Ovary (tissue), 7 donors: ENCODE measurements at regions not wholly inside any gene's neighbourhood (a gene's known extent, or its start where the extent isn't known, plus 50 kb on each side); places are given as distances from the start of the nearest gene placed in this dataset.

ENCODE experiments used
- DNase-seq, 5 donors: peaks; one replicate each; pipeline ENCODE4 v3.0.0-alpha.2; 2019 to 2020
- H3K27ac ChIP-seq, 2 donors: fragments of 200-600 bp; one replicate each; pipeline versions ENCODE4 v1.5.1 to v1.8.0; 2019 to 2022
- H3K27me3 ChIP-seq: fragments of 200-600 bp; one replicate; pipeline ENCODE4 v1.8.0; 2022
- H3K36me3 ChIP-seq: fragments of 200-600 bp; sonication (generic); one replicate; pipeline ENCODE4 v1.5.1; 2019
- H3K4me1 ChIP-seq: one replicate; pipeline ENCODE4 v1.8.1; 2013; ENCODE audit warnings: mild to moderate bottlenecking, moderate library complexity; ENCODE audit not compliant: insufficient read depth
- H3K4me3 ChIP-seq: fragments of 200-600 bp; sonication (generic); one replicate; pipeline ENCODE4 v1.5.1; 2017
- H3K9me3 ChIP-seq, 2 donors: fragments of 200-600 bp in 1 of 2; sonication (generic) in 1 of 2; one replicate each; pipeline versions ENCODE4 v1.5.1 to v1.8.1; 2013 to 2019; ENCODE audit warnings: mild to moderate bottlenecking in 1 of 2, moderate library complexity in 1 of 2
- EP300 ChIP-seq: sonication (generic); formaldehyde crosslinking; IDR thresholded peaks from one replicate; pipeline ENCODE4 v1.6.1; 2017; ENCODE audit warnings: antibody characterized with exemption
- POLR2A ChIP-seq: fragments of 450-650 bp; IDR thresholded peaks from one replicate; pipeline ENCODE4 v1.6.1; 2017; ENCODE audit warnings: antibody characterized with exemption, mild to moderate bottlenecking, moderate library complexity
- WGBS, 3 donors: extraction: QIAGEN DNeasy Blood & Tissue Kit in 1 of 3; methylation state at CpG; one replicate each; pipeline versions ENCODE4 v1.1.5 to v1.1.7; 2013 to 2017; 5-methylcytosine and 5-hydroxymethylcytosine counted together
- intact Hi-C, 4 donors: fragments of 100-400 bp; cut with DNase I; formaldehyde crosslinking; loops; one replicate each; pipeline versions ENCODE4 v1.11.0 to v1.15.1; 2022 to 2023
- TF ChIP-seq, protein P1 (sequence below), 3 donors: fragments of 450-650 bp in 2 of 3; fragments of 200-600 bp in 1 of 3; IDR thresholded peaks; one replicate each; pipeline versions ENCODE4 v1.5.1 to v1.8.0; 2016 to 2022; ENCODE audit warnings: antibody characterized with exemption in 3 of 3, mild to moderate bottlenecking in 1 of 3
- donor health status: DM: no; HTN: no; CAD: no; lungs with moderate emphysema.
- donor health status: DM: no; HTN: no; CAD: no.
- donor health status: Bipolar disorder and iron deficiency.
- donor health status: DM: no; HTN: no; CAD: no.
- donor health status: DM: yes; HTN: yes; CAD: no.

DNA sequence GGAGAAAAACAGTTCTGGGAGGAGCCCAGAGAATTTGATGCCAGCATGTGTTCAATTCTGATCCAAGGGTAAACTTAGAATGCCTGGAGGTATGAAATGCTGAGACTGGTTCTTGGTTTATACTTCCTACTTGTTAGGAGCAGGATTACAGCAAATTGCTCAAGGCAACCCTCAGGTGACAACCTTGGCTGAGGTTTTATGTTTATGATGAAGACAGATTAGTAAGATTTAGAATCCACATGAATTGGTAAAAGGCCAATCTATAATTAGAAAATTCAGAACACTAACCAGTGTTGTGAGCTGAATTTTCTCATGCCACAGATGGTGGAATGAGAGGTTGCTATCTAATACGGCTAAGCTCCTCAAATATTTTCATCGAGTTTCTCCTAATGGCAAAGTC, 235.3 kb upstream of the NRIP1 start:
- no peak for TF ChIP-seq POLR2A
- no peak for TF ChIP-seq EP300
- TF ChIP-seq, protein P1, sequence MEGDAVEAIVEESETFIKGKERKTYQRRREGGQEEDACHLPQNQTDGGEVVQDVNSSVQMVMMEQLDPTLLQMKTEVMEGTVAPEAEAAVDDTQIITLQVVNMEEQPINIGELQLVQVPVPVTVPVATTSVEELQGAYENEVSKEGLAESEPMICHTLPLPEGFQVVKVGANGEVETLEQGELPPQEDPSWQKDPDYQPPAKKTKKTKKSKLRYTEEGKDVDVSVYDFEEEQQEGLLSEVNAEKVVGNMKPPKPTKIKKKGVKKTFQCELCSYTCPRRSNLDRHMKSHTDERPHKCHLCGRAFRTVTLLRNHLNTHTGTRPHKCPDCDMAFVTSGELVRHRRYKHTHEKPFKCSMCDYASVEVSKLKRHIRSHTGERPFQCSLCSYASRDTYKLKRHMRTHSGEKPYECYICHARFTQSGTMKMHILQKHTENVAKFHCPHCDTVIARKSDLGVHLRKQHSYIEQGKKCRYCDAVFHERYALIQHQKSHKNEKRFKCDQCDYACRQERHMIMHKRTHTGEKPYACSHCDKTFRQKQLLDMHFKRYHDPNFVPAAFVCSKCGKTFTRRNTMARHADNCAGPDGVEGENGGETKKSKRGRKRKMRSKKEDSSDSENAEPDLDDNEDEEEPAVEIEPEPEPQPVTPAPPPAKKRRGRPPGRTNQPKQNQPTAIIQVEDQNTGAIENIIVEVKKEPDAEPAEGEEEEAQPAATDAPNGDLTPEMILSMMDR (IDR thresholded peaks at IDR 0.05) = no peak
- H3K27ac ChIP-seq = no peak overlapping the region
- no peaks in the 10 kb centered on the region for H3K4me1 ChIP-seq
- H3K4me3 ChIP-seq = no peak overlapping the region
- no peaks in the 10 kb centered on the region for H3K27me3 ChIP-seq
- intact Hi-C loops = no loop called here
- 86 to 98% (median 95%) methylated on average over 2 of the region's 2 CpGs for WGBS, 3 donors
- no peak for DNase-seq
- H3K9me3 ChIP-seq = no peaks in the 10 kb centered on the region
- H3K36me3 ChIP-seq = no peaks in the 10 kb centered on the region

DNA sequence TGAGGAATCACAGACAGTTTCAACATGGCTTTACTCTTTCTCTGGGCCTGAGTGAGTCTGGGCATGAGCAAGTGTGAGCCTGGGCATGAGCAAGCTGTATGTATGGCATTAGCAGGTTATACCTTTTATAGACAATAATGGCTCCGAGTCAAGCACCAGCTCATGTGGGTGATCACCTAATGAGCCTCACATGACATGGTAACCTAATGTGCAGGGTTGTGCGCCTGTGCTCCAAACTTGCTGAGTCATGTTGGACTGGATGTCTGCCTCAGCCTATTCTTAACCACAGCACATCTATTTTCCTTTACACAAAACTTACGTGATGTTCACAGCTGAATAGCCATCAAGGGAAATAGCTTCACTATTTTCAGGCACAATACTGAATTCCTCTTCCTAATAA, 236.2 kb upstream of the NRIP1 start:
- TF ChIP-seq POLR2A (no peak), EP300 (no peak)
- TF ChIP-seq, protein P1 (IDR thresholded peaks at IDR 0.05) = no peak
- no peak overlapping the region for H3K27ac ChIP-seq
- no peak for DNase-seq
- WGBS, 3 donors = 93 to 99% (median 94%) methylated on average over 3 of the region's 3 CpGs
- H3K27me3 ChIP-seq = no peaks in the 10 kb centered on the region
- no peaks in the 10 kb centered on the region for H3K9me3 ChIP-seq
- no peaks in the 10 kb centered on the region for H3K36me3 ChIP-seq
- intact Hi-C loops = no loop called here
- no peaks in the 10 kb centered on the region for H3K4me1 ChIP-seq
- H3K4me3 ChIP-seq = no peak overlapping the region

DNA sequence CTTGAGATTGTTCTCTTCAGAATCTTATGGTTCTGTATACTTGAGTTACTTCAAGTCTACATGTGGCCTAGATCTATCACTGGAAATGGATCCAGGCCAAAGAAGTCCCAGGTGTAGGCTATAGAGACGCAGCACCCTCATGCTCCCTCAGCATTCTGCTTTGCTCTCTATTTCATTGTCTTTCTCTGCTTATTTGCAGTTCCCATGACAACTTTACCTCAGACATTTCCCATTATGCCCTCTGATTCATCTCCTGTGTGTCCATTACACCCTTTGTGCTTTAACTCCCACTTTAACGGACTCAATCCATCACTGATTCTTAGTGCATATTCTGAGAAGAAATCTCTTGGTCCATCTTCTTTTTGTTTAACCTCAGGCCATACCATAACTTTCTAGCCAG, 236.9 kb upstream of the NRIP1 start:
- H3K9me3 ChIP-seq = no peaks in the 10 kb centered on the region
- H3K36me3 ChIP-seq = no peaks in the 10 kb centered on the region
- no peaks in the 10 kb centered on the region for H3K4me1 ChIP-seq
- H3K27ac ChIP-seq = no peak overlapping the region
- TF ChIP-seq, protein P1 (IDR thresholded peaks at IDR 0.05) = no peak
- TF ChIP-seq POLR2A (no peak), EP300 (no peak)
- H3K27me3 ChIP-seq = no peaks in the 10 kb centered on the region
- intact Hi-C loops = no loop called here
- DNase-seq = no peak
- 88 to 96% (median 96%) methylated on average over 2 of the region's 2 CpGs for WGBS, 3 donors
- no peak overlapping the region for H3K4me3 ChIP-seq

DNA sequence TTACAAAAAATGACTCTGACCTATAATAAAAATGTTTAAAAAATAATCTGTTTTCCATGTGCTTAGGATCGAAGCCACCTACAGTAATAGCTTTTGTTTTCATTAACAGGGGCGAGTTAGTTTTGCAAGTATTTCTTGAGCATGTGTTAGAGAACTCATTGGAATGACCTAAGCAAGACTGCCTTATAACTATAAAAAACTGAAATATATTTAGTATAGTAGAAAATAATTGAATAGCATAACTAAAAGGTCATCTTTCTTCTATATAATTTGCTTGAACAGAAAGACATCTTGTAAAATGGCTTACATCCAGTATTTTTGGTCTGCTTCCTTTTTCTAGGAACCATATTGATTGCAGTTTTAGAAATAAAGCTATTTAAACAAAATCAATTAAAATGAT, 241.5 kb upstream of the NRIP1 start:
- DNase-seq = no peak
- Histone ChIP-seq H3K36me3 (no peaks in the 10 kb centered on the region), H3K27ac (no peak overlapping the region), H3K27me3 (no peaks in the 10 kb centered on the region), H3K9me3 (no peaks in the 10 kb centered on the region), H3K4me3 (no peak overlapping the region), H3K4me1 (no peaks in the 10 kb centered on the region)
- WGBS, 3 donors = 38 to 71% (median 60%) methylated on average over 2 of the region's 2 CpGs
- TF ChIP-seq, protein P1 (IDR thresholded peaks at IDR 0.05) = no peak
- TF ChIP-seq EP300 = no peak
- TF ChIP-seq POLR2A = no peak
- intact Hi-C loops = no loop called here

DNA sequence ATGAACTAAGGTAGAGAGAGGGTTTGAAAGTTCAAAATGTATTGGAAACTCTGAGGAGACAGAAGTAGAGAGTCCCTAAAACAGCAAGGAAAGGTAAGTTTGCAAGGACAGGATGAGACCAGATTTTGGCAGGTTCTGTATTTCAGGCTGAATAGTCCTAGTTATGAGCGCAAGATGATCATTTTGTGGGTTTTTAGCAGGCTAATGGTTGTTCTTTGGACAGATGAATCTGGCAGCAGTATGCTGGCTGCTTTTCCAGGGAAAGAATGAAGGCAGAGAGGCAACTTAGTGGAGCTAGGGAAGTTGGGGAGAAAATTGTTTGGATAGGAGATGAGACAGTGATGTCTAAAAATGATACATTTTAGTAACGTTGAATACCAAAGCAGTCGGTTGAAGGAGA, 243.5 kb upstream of the NRIP1 start:
- Histone ChIP-seq H3K4me1 (no peaks in the 10 kb centered on the region), H3K27me3 (no peaks in the 10 kb centered on the region), H3K4me3 (no peak overlapping the region), H3K9me3 (no peaks in the 10 kb centered on the region), H3K27ac (no peak overlapping the region), H3K36me3 (no peaks in the 10 kb centered on the region)
- no peak for DNase-seq
- intact Hi-C loops = no loop called here
- WGBS, 3 donors = 87 to 94% (median 90%) methylated on average over 3 of the region's 3 CpGs
- TF ChIP-seq POLR2A (no peak), EP300 (no peak)
- TF ChIP-seq, protein P1 (IDR thresholded peaks at IDR 0.05) = no peak
